GM20000 (cell line): ENCODE measurements at regions not wholly inside any gene's neighbourhood (a gene's known extent, or its start where the extent isn't known, plus 50 kb on each side); places are given as distances from the start of the nearest gene placed in this dataset.

Experiments used
- DNase-seq: peaks from one replicate; pipeline ENCODE4 v3.0.0; 2012; ENCODE audit warnings: low spot score
- TF ChIP-seq, protein P1 (sequence below): IDR thresholded peaks from 2 replicates; pipeline ENCODE4 v1.5.1; 2012; ENCODE audit warnings: mild to moderate bottlenecking, control low read depth; ENCODE audit errors: extremely low read depth, missing control alignments

DNA sequence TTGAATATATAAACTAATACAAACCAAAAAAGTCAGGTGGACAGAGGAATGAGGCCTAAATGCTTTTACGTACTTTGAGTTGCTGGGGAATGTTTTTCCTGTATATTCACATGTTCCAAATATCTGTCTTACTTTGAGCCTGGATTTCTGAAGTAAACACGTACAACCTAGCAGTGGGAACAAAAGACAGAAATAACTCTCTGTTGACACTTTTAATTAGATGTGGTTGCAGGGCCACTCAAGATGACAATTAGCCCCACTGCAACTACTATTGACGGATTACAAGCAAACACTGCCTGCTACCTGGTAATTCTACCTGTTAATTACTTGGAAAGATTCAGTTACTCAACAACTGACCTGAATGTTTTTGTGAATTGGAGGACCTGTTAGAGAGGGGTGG lies 196.9 kb downstream of the TTLL7 start:
- DNase-seq = no peak
- TF ChIP-seq, protein P1, sequence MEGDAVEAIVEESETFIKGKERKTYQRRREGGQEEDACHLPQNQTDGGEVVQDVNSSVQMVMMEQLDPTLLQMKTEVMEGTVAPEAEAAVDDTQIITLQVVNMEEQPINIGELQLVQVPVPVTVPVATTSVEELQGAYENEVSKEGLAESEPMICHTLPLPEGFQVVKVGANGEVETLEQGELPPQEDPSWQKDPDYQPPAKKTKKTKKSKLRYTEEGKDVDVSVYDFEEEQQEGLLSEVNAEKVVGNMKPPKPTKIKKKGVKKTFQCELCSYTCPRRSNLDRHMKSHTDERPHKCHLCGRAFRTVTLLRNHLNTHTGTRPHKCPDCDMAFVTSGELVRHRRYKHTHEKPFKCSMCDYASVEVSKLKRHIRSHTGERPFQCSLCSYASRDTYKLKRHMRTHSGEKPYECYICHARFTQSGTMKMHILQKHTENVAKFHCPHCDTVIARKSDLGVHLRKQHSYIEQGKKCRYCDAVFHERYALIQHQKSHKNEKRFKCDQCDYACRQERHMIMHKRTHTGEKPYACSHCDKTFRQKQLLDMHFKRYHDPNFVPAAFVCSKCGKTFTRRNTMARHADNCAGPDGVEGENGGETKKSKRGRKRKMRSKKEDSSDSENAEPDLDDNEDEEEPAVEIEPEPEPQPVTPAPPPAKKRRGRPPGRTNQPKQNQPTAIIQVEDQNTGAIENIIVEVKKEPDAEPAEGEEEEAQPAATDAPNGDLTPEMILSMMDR = no peak

DNA sequence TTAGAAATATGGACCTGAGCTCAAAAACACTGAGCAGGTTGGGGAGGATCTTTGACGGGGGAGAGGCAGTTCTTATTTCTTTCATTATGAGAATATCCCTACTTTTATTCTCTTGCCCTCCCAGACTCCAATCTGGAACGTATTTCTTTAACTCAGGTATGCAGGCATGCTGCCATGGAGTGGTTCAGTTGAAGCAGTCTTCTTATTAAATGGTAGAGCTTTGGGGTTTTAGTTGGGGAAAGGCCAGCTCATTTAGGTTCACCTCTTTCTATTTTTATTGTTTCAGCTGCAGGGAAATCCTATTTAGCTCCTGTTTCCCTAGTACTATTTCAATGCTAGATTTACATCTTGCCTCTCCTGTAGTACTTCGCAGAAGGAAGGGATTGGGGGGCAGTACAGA lies 198.9 kb downstream of the TTLL7 start:
- DNase-seq = no peak
- TF ChIP-seq, protein P1 = no peak

- no peak for DNase-seq
- TF ChIP-seq, protein P1 = no peak
These were observed 199.3 kb downstream of the TTLL7 start for GRCh38 chr1:83799594-83799993.

DNA sequence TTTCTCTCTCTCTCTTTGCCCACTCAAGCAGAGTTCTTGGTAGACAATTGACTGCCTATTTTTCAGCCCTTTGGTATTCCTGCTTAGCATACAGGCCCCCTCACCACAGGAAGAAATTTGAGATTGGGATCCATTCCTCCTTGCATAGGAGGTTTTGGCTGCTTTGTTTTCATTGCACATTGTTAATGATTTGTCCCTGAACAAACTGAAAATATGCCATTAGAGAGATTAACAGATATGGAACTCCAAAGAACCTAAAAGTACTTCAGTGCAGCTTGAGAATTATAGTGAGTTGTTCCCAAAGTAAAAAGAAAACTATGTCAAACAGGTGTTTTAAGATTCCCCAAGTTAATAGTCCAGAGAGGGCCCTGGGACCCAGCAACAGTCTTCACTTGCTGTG lies 200.0 kb downstream of the TTLL7 start:
- TF ChIP-seq, protein P1 = no peak

DNA sequence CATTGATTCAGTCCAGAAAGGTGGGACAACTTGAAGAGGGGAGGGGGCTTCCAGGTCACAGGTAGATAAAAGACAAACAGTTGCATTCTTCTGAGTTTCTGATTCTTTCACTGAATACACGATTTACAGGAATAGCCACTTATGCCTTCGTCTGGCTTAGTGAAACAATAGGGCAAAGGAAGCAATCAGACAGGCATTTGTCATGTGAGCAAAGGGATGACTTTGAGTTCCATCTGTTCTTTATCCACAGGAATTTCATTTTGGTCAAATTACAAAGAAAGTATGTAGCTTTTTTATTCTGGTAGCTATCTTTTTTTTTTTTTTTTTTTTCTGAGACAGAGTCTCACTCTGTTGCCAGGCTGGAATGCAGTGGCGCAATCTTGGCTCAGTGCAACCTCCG lies 202.5 kb downstream of the TTLL7 start:
- DNase-seq = no peak

More for the DNA sequence above, 200.0 kb downstream of the TTLL7 start:
- DNase-seq = no peak

DNA sequence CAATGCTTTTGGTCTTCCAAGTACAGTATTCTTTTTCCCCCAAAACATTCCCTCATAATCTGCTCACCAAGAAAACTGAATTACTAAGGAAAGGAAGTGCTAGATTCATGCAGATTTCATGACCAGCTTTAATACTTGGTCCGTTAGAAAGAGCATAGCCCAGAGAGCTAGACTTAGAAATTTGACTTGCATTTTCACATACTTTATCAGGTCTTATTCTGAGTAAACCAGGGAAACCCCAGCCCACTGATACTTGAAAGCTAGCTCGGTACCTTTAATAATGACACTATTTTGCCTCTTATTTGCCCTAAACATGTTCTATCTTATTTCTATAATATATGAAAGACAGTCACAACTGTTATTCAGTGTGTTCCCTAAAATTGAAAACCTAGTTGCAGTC lies 204.5 kb downstream of the TTLL7 start:
- DNase-seq = peak; percentile 22
- TF ChIP-seq, protein P1 = no peak

More for the DNA sequence above, 202.5 kb downstream of the TTLL7 start:
- TF ChIP-seq, protein P1 = no peak

DNA sequence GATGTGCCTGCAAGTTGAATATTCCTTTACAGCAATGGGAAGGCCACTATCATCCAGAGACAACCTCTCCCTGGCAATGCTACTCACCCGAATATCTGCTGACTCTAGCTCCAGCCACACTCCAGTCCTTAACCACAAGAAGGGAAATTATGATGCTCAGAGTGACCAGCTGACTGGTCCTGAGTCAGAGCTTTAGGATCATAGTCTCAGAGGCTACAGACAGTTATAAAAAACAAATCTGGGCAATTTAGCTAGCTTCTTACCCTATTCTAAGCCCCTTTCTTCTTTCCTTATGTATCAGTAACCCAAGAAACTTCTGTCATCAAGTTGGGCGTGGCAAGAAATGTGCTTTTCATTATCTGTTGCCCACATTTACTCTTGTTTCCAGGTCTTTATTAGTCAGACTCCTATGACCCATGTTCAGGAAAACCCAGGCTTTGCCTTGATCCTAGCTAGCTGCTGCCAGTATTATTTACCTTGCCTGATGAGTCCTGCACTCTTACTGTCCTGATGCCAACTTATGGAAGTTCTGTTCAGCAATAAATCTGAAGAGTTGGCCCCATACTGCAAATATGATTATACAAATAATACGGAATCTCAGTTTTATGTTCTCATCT lies 207.0 kb downstream of the TTLL7 start:
- TF ChIP-seq, protein P1 = no peak

More for the DNA sequence above, 207.0 kb downstream of the TTLL7 start:
- no peak for DNase-seq
